Natural killer cell (primary cell): ENCODE measurements at regions not wholly inside any gene's neighbourhood (a gene's known extent, or its start where the extent isn't known, plus 50 kb on each side); places are given as distances from the start of the nearest gene placed in this dataset.

Source experiments
- ATAC-seq, 3 donors: fragments of 150-1000 bp in 2 of 3; fragments of 200-7000 bp in 1 of 3; cut with Tn5 transposase; 1 replicate in 1 of 3; 2 replicates in 2 of 3; pipeline ENCODE4 v1.10.0; 2021; ENCODE audit warnings: mild to moderate bottlenecking in 2 of 3, moderate library complexity in 2 of 3
- DNase-seq, 2 donors: peaks; one replicate each; pipeline versions ENCODE4 v3.0.0 to v3.0.0-alpha.2; 2013 to 2021; ENCODE audit warnings: mixed read lengths in 1 of 2
- H3K27ac ChIP-seq: one replicate; pipeline ENCODE4 v1.5.1; 2013; ENCODE audit warnings: mild to moderate bottlenecking, low read length
- H3K27me3 ChIP-seq: one replicate; pipeline ENCODE4 v1.6.1; 2013; ENCODE audit warnings: low read length; ENCODE audit not compliant: control insufficient read depth, insufficient read depth
- H3K36me3 ChIP-seq: one replicate; pipeline ENCODE4 v1.6.1; 2013; ENCODE audit warnings: low read length; ENCODE audit not compliant: control insufficient read depth, insufficient read depth
- H3K4me1 ChIP-seq: one replicate; pipeline ENCODE4 v1.6.1; 2013; ENCODE audit warnings: low read length; ENCODE audit not compliant: control insufficient read depth, insufficient read depth
- H3K4me3 ChIP-seq: one replicate; pipeline ENCODE4 v1.5.1; 2013; ENCODE audit warnings: low read length
- H3K9me3 ChIP-seq: one replicate; pipeline ENCODE4 v1.6.1; 2013; ENCODE audit warnings: low read length; ENCODE audit not compliant: control insufficient read depth, insufficient read depth
- H3K27ac Mint-ChIP-seq, 2 donors: one replicate each; pipeline ENCODE4 v1.8.0; 2022; ENCODE audit warnings: mild to moderate bottlenecking in 2 of 2, mixed read lengths in 2 of 2, moderate library complexity in 1 of 2
- H3K27me3 Mint-ChIP-seq, 2 donors: one replicate each; pipeline ENCODE4 v1.8.0; 2022; ENCODE audit warnings: low read depth in 2 of 2, mixed read lengths in 2 of 2
- H3K36me3 Mint-ChIP-seq: one replicate; pipeline ENCODE4 v1.8.0; 2022; ENCODE audit warnings: mixed read lengths
- H3K4me1 Mint-ChIP-seq, 2 donors: one replicate each; pipeline ENCODE4 v1.8.0; 2022; ENCODE audit warnings: mixed read lengths in 2 of 2
- H3K4me3 Mint-ChIP-seq: one replicate; pipeline ENCODE4 v1.8.0; 2022; ENCODE audit warnings: mild to moderate bottlenecking, moderate library complexity, mixed read lengths
- H3K9me3 Mint-ChIP-seq, 2 donors: one replicate each; pipeline ENCODE4 v1.8.0; 2022; ENCODE audit warnings: mixed read lengths in 2 of 2
- WGBS: methylation state at CpG from one replicate; pipeline ENCODE4 v1.1.7; 2013; ENCODE audit warnings: missing lambda C conversion rate; ENCODE audit not compliant: insufficient coverage; 5-methylcytosine and 5-hydroxymethylcytosine counted together
- intact Hi-C: fragments of 100-400 bp; cut with micrococcal nuclease; formaldehyde crosslinking; loops from one replicate; pipeline ENCODE4 v1.14.2; 2022
- TF ChIP-seq, protein P1 (sequence below): fragments of 200-600 bp; IDR thresholded peaks from one replicate; pipeline ENCODE4 v1.8.0; 2022; ENCODE audit warnings: antibody characterized with exemption

DNA sequence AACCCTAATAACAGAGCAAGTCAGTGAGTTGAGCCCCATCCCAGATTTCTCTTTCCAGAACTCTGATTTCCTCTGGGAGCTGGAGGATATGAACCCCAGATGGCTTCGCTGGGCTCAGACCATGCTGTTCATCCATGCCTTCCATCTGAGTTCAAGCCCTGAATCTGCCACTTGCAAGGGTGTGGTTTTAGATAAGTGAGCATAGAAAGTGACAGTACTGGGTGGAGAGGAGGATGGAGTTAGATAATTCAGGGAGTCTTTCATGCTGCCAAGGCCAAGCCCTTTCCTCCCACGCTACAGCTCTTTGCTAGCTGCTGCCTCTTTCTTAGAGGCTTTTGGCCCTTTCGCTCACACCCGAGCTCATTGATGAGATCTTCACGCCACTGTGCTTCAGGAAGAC lies 57.2 kb upstream of the MAFB start:
- H3K27ac ChIP-seq = no peak overlapping the region
- H3K4me3 ChIP-seq = no peak overlapping the region
- H3K4me3 Mint-ChIP-seq = no peak overlapping the region
- no peaks in the 10 kb centered on the region for H3K36me3 Mint-ChIP-seq
- no peaks in the 10 kb centered on the region for H3K9me3 ChIP-seq
- H3K27me3 ChIP-seq = no peaks in the 10 kb centered on the region
- H3K27ac Mint-ChIP-seq = no peak overlapping the region
- intact Hi-C loops = no loop called here
- no peak for DNase-seq
- TF ChIP-seq, protein P1, sequence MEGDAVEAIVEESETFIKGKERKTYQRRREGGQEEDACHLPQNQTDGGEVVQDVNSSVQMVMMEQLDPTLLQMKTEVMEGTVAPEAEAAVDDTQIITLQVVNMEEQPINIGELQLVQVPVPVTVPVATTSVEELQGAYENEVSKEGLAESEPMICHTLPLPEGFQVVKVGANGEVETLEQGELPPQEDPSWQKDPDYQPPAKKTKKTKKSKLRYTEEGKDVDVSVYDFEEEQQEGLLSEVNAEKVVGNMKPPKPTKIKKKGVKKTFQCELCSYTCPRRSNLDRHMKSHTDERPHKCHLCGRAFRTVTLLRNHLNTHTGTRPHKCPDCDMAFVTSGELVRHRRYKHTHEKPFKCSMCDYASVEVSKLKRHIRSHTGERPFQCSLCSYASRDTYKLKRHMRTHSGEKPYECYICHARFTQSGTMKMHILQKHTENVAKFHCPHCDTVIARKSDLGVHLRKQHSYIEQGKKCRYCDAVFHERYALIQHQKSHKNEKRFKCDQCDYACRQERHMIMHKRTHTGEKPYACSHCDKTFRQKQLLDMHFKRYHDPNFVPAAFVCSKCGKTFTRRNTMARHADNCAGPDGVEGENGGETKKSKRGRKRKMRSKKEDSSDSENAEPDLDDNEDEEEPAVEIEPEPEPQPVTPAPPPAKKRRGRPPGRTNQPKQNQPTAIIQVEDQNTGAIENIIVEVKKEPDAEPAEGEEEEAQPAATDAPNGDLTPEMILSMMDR = no peak
- no peaks in the 10 kb centered on the region for H3K9me3 Mint-ChIP-seq
- 81% methylated on average over 5 of the region's 5 CpGs for WGBS
- H3K4me1 ChIP-seq = peaks cover 5% of the 10 kb centered on the region
- peaks cover 0 to 12% of the 10 kb centered on the region in 2 donors for H3K4me1 Mint-ChIP-seq
- H3K27me3 Mint-ChIP-seq = peaks cover 24 to 52% of the 10 kb centered on the region in 2 donors
- ATAC-seq = no peak
- H3K36me3 ChIP-seq = no peaks in the 10 kb centered on the region

DNA sequence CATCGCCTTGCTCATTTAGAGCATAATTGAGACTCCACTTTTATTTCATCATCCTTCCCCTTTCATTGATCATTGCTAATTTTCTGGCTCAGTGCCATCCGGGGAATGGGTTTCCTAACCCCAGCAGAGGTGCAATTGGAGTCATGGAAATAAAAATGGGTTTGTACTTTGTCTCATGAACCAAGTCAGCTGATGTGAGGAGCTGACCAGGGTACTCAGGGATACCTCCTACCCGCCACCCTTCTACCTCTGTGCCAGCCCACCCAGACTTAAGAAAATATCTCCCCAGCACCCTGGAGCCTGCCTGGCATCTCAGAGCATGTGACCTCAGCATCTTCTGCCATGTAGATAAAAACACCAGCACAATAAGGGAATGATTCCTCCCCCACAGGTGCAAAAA lies 59.1 kb upstream of the MAFB start:
- ATAC-seq (no peak), DNase-seq (no peak)
- WGBS = 82% methylated on average over 3 of the region's 3 CpGs
- H3K27ac Mint-ChIP-seq = no peak overlapping the region
- no peaks in the 10 kb centered on the region for H3K4me1 ChIP-seq
- H3K36me3 ChIP-seq = no peaks in the 10 kb centered on the region
- no peaks in the 10 kb centered on the region for H3K36me3 Mint-ChIP-seq
- no peaks in the 10 kb centered on the region for H3K27me3 ChIP-seq
- intact Hi-C loops = no loop called here
- no peaks in the 10 kb centered on the region for H3K9me3 ChIP-seq
- H3K27ac ChIP-seq = no peak overlapping the region
- H3K27me3 Mint-ChIP-seq = peaks cover 21 to 55% of the 10 kb centered on the region in 2 donors
- H3K4me3 ChIP-seq = no peak overlapping the region
- no peak overlapping the region for H3K4me3 Mint-ChIP-seq
- TF ChIP-seq, protein P1 = no peak
- H3K4me1 Mint-ChIP-seq = peaks cover 4 to 16% of the 10 kb centered on the region in 2 donors
- H3K9me3 Mint-ChIP-seq = no peaks in the 10 kb centered on the region

DNA sequence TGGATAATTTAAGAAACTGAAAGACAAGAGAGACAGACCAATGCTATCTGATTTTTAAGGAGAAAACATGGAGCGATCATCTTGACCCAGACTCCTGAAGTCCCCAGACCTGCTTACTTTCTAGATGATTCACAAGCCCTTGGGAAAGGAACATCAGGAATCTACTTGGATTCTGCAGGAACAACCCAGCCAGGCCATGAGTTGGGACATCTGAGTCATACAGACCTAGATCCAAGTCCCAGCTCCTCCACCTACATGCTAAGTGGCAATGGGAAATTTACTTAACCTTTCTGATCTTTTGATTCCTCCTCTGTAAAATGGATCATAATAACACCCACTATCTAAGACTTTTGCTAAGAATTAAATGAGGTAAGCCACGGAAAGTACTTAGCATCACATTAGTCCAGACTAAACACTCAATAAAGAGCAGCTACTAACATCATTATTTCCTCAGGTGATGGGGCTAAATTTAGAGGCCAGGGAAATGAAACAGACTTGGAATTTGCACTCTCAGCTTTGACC lies 61.0 kb upstream of the MAFB start:
- 94% methylated on average over 1 of the region's 2 CpGs for WGBS
- Mint-ChIP-seq H3K4me3 (no peak overlapping the region), H3K4me1 (peaks cover 18 to 26% of the 10 kb centered on the region in 2 donors), H3K36me3 (no peaks in the 10 kb centered on the region), H3K27ac (no peak overlapping the region), H3K27me3 (peaks cover 15 to 47% of the 10 kb centered on the region in 2 donors), H3K9me3 (no peaks in the 10 kb centered on the region)
- intact Hi-C loops = no loop called here
- Histone ChIP-seq H3K4me1 (no peaks in the 10 kb centered on the region), H3K4me3 (no peak overlapping the region), H3K27ac (no peak overlapping the region), H3K27me3 (no peaks in the 10 kb centered on the region), H3K36me3 (no peaks in the 10 kb centered on the region), H3K9me3 (no peaks in the 10 kb centered on the region)
- DNase-seq (no peak), ATAC-seq (no peak)
- TF ChIP-seq, protein P1 = no peak

DNA sequence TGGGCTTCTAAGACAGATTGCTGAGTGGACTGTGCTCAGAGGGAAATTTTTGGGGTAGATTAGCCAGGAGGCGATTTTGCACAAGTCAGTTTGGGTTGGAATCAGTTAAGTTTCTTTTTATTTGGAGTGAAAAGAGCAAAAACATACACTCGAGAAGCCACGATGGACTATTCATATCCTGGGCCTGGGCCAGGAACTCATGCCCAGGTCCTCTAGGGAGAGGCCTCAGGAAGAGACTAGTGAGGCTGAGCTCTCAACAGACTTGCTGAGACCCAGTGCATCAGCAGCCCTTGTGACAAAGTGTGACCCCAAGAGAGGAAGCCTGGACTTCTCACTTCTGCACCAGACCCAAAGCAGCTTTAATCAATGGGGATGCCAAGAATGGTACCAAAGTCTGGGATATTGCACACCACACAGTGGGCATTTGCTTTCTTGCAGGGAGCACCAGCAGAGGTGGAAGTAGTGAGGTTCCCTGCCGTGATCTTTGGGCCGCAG lies 61.6 kb upstream of the MAFB start:
- peaks cover 22 to 31% of the 10 kb centered on the region in 2 donors for H3K4me1 Mint-ChIP-seq
- H3K9me3 Mint-ChIP-seq = no peaks in the 10 kb centered on the region
- WGBS = 82% methylated on average over 5 of the region's 5 CpGs
- intact Hi-C loops = no loop called here
- DNase-seq = no peak
- no peak for ATAC-seq
- Histone ChIP-seq H3K36me3 (no peaks in the 10 kb centered on the region), H3K4me3 (no peak overlapping the region), H3K4me1 (no peaks in the 10 kb centered on the region), H3K9me3 (no peaks in the 10 kb centered on the region), H3K27ac (no peak overlapping the region), H3K27me3 (no peaks in the 10 kb centered on the region)
- H3K27me3 Mint-ChIP-seq = peaks cover 12 to 42% of the 10 kb centered on the region in 2 donors
- no peaks in the 10 kb centered on the region for H3K36me3 Mint-ChIP-seq
- no peak overlapping the region for H3K4me3 Mint-ChIP-seq
- H3K27ac Mint-ChIP-seq = no peak overlapping the region
- TF ChIP-seq, protein P1 = no peak
